Astrocyte of the spinal cord (primary cell): ENCODE measurements at regions not wholly inside any gene's neighbourhood (a gene's known extent, or its start where the extent isn't known, plus 50 kb on each side); places are given as distances from the start of the nearest gene placed in this dataset.

Experiments used
- DNase-seq: peaks from one replicate; pipeline ENCODE4 v3.0.0; 2011; ENCODE audit warnings: low read depth, low spot score
- H3K4me3 ChIP-seq: 2 replicates; pipeline ENCODE4 v1.5.1; 2011; ENCODE audit warnings: low read depth, mild to moderate bottlenecking, low read length, moderate library complexity
- in situ Hi-C: cut with HindIII; loops from 2 replicates; pipeline ENCODE4 v1.10.0; 2017; ENCODE audit warnings: low sequenced_read_pairs
- TF ChIP-seq, protein P1 (sequence below): IDR thresholded peaks from 2 replicates; pipeline ENCODE4 v1.5.1; 2012; ENCODE audit warnings: low read depth, mild to moderate bottlenecking, low read length, inconsistent platforms

DNA sequence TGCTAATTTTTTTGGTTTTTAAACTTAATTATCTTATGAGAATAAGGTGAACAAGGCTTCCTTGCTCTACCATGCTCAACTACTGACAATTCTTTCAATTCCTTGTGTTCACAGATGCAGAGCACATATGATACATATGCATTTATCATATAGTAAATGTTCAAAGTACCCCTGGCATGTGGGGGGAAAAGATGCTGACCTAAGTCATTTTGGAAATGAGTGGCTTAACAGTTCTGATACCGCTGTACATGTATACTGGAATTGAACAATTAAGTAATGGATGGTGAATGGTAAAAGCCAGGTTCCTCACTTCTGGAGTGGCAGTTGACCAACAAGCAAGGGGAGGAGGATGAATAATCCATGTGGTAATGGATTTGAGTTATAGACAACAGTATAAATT is 149.6 kb downstream of the NAF1 start:
- DNase-seq = no peak
- no peak overlapping the region for H3K4me3 ChIP-seq
- TF ChIP-seq, protein P1, sequence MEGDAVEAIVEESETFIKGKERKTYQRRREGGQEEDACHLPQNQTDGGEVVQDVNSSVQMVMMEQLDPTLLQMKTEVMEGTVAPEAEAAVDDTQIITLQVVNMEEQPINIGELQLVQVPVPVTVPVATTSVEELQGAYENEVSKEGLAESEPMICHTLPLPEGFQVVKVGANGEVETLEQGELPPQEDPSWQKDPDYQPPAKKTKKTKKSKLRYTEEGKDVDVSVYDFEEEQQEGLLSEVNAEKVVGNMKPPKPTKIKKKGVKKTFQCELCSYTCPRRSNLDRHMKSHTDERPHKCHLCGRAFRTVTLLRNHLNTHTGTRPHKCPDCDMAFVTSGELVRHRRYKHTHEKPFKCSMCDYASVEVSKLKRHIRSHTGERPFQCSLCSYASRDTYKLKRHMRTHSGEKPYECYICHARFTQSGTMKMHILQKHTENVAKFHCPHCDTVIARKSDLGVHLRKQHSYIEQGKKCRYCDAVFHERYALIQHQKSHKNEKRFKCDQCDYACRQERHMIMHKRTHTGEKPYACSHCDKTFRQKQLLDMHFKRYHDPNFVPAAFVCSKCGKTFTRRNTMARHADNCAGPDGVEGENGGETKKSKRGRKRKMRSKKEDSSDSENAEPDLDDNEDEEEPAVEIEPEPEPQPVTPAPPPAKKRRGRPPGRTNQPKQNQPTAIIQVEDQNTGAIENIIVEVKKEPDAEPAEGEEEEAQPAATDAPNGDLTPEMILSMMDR = no peak
- in situ Hi-C loops = no loop called here

DNA sequence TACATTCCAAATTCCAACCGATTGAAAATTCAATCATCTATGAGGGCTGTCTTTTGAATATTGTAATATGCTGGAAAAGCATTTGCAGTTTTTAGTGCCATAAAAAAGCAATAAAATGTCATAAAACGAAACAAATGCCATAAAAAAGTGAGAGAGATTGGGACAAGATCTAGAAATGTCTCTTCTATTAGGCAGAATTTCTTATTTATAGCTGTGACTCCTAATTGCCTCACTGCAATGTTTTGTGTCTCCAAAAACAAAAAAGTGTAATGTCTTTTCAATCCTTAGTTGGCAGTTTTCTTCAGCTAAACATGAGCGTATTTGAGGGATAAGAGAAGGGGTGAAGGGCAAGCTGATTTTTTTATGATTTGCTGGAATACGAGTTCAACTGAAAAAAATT is 153.9 kb downstream of the NAF1 start:
- in situ Hi-C loops = no loop called here
- H3K4me3 ChIP-seq = no peak overlapping the region
- TF ChIP-seq, protein P1 = no peak
- DNase-seq = no peak

DNA sequence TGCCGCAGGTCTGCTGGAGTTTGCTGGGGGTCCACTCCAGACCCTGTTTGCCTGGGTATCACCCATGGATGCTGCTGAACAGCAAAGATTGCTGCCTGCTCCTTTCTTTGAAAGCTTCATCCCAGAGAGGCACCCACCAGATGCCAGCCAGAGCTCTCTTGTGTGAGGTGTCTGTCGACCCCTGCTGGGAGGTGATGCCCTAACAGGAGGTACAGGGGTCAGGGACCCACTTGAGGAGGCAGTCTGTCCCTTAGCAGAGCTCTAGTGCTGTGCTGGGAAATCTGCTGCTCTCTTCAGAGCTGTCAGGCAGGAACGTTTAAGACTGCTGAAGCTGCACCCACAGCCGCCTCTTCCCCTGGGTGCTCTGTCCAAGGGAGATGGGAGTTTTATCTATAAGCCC is 162.7 kb downstream of the NAF1 start:
- in situ Hi-C loops = no loop called here
- no peak overlapping the region for H3K4me3 ChIP-seq
- DNase-seq = no peak
- TF ChIP-seq, protein P1 = no peak

DNA sequence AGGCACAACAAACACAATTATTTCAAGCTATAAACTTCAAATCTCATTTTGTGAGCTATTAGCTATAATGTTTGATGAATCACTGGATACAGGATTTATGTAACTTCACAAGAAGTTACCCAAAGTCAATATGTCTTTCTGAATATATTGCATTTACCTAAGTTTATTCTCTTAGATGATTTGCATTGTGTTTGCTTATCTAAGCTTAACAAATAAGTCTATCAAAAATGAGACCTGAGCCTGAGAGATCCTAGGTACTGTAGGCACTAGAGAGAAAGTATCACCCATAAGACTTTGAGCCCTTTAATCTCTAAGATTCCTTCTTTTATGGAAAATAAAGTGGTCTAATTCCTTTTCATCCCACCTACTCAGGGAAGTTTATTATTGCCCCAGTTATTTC is 178.2 kb downstream of the NAF1 start:
- TF ChIP-seq, protein P1 = no peak
- in situ Hi-C loops = no loop called here
- H3K4me3 ChIP-seq = no peak overlapping the region
- no peak for DNase-seq

DNA sequence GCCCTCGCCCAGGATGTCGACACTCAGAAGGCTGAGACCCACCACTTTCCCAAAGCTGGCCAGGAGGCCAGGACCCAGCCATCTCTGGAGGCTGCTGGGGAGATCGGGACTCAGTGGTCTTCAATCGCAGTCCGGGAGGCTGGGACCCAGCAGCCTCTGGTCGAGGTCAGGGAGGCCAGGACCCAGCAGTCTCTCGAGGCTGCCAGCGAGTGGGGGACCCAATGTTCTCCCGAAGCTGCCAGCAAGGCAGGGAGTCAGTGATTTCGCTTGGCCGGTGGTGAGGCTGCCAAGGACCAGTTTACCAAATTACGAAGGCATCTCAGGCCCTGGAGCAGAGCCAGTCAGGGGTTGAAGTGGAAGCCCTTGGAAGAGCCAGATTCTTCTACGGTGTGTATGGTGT is 181.6 kb downstream of the NAF1 start:
- no peak overlapping the region for H3K4me3 ChIP-seq
- TF ChIP-seq, protein P1 = no peak
- no peak for DNase-seq
- in situ Hi-C loops = no loop called here

DNA sequence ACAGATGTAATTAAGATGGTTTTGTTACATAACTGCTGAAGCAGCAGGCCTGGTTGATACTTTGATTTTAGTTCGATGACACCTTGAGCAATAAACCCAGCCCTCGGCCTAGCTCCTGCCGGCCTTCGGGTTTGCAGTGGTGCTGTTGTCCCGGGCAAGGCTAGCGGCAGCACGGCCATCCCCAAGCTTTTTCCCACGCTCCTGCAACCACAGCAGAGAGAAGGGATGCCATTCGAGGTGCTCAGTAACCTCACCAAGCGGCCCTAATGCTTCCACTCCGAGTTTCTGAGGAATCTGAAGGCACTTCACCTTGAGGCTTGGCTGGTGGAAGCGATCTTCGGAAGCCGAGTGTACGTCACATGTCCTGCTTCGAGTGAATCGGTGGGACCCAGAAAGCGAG is 182.1 kb downstream of the NAF1 start:
- TF ChIP-seq, protein P1 = no peak
- no peak overlapping the region for H3K4me3 ChIP-seq
- in situ Hi-C loops = no loop called here
- no peak for DNase-seq

DNA sequence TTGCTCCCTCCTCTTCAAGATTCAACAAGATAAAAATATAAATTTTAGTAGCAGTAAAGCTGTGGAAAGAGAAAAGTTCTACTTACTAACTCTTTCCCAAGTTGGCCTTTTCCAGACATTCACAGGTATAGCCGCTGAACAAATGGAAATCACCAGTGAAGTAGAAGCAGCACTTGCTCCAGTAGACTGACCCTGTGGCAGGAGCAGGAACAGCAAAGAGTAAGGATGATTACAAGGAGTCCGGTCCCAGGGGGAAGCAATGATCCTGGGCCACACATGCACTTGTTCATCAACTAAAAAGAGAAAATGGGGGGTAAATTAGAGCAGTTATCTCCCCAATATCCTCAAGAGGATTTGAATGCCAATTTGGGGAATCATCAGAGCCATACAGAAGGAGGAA is 184.9 kb downstream of the NAF1 start:
- no peak overlapping the region for H3K4me3 ChIP-seq
- no peak for DNase-seq
- in situ Hi-C loops = no loop called here
- TF ChIP-seq, protein P1 = no peak
